ENCODE measurements at regions not wholly inside any gene's neighbourhood (a gene's known extent, or its start where the extent isn't known, plus 50 kb on each side); places are given as distances from the start of the nearest gene placed in this dataset.

GRCh38 chr4:4693258-4693657, 151.4 kb upstream of the STX18 start:
- DNase-seq = no peak

GRCh38 chr4:4690854-4691253, 149.0 kb upstream of the STX18 start:
- no peak for DNase-seq

- DNase-seq = no peak
Measured at GRCh38 chr4:4689694-4690440, 148.0 kb upstream of the STX18 start.

- no peak for DNase-seq
Measured at GRCh38 chr4:4687935-4688727, 146.3 kb upstream of the STX18 start.

- DNase-seq = no peak
Measured at GRCh38 chr4:4687100-4687499, 145.3 kb upstream of the STX18 start.

- DNase-seq = no peak
Measured at GRCh38 chr4:4685810-4686795, 144.3 kb upstream of the STX18 start.

- DNase-seq = no peak
Measured at GRCh38 chr4:4681653-4682052, 139.8 kb upstream of the STX18 start.

GRCh38 chr4:4680758-4681157, 138.9 kb upstream of the STX18 start:
- no peak for DNase-seq

- DNase-seq = no peak
Measured at GRCh38 chr4:4680243-4680642, 138.4 kb upstream of the STX18 start.

- DNase-seq = peak; percentile 40
Measured at GRCh38 chr4:4677556-4678522, 136.0 kb upstream of the STX18 start.

- DNase-seq = no peak
Measured at GRCh38 chr4:4675641-4676040, 133.8 kb upstream of the STX18 start.

- DNase-seq = no peak
Measured at GRCh38 chr4:4675051-4675581, 133.3 kb upstream of the STX18 start.

- no peak for DNase-seq
Measured at GRCh38 chr4:4673070-4673469, 131.2 kb upstream of the STX18 start.

- DNase-seq = no peak
Measured at GRCh38 chr4:4672402-4672801, 130.6 kb upstream of the STX18 start.

GRCh38 chr4:4671774-4672349, 130.0 kb upstream of the STX18 start:
- DNase-seq = no peak

GRCh38 chr4:4670869-4671268, 129.0 kb upstream of the STX18 start:
- DNase-seq = no peak

- peak; percentile 35 for DNase-seq
Measured at GRCh38 chr4:4668355-4669210, 126.7 kb upstream of the STX18 start.

GRCh38 chr4:4667622-4668081, 125.8 kb upstream of the STX18 start:
- DNase-seq = no peak

Measured in right kidney (tissue), 1 donor.